ENCODE measurements at regions not wholly inside any gene's neighbourhood (a gene's known extent, or its start where the extent isn't known, plus 50 kb on each side); places are given as distances from the start of the nearest gene placed in this dataset.

DNA sequence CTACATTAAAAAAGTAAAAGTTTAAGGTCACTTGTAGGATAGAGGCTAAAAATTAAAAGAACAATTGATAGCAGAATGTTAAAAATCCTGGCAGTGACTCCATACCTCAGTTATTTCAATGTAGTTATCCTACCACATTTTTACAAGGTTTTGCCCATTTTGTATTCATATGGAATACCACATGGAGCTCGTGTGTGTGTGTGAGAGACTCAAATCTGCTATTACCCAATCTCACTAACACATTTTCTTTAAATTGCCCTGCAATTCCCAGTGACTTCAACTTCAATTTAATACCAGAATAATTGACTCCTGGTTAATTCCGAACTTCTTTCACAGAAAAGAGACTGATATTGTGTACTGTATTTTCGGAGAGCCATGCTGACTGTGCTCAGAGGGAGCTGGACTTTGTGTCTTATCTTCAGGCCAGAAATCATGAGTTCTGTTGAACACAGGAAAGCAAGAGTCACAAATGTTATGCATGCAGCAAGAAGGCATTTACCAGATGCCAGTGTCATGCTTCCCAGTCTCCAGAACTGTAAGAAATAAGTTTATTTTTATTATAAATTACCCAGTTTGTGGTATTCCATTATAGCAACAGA, 529.0 kb upstream of the NECTIN3 start:
- no peak for DNase-seq (ENCODE audit: low spot score)

DNA sequence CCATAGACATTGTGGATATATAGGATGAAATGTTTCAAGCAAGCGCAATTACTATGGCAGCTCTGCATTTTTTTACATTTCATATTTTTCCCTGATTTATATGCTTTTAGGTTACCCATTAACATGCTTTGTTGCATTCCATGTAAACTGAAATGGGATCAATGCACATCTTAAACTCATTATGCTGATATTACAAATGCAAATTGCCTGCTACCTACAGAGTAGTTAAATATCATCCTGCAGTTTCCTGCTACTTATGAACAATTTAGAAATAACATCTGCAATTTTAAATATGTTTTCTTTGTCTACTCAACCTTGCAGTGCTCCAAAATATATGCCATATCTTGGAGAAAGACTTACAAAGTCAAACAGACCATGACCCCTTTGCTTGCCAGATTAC, 526.9 kb upstream of the NECTIN3 start:
- no peak for DNase-seq (ENCODE audit: low spot score)

DNA sequence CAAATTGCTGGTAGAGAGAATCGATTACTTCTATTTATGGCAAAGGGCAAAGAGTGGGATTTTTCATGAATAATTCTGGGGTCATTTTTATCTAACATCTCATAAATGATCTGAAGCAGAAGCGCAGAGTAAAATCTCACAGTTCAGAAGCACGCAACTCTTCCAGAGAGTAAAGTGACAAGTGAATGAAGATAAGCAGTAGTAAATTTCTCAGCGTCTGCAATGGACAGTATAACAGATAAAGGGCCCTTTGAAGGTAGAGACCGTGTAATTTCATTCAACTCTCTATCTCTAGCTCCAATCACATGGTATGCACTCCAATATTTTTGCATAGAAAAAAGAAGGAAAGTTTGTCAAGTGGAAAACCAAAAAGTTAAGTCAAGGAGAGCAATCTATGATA, 521.1 kb upstream of the NECTIN3 start:
- no peak for DNase-seq (ENCODE audit: low spot score)

- no peak for DNase-seq (ENCODE audit: low spot score)
Observed at GRCh38 chr3:110562621-110563020, 509.0 kb upstream of the NECTIN3 start.

DNA sequence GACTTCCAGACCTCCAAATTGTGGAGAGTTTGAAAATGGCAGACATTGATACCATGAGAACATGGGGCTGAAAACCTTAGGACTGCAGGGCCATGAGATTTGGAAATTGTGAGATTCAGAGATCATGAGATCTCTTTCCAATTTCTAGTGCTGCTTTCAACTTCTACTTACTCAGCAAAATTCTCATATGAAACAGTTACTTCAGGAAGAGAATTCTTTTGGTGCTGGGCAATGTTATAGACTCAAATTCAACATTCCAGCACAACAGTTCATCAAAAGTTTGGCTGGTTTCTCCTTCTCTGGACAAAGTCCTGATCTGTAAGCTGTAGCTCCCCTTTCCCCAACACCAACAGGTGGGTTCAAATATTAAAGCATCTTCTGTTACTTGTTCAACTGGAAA, 506.9 kb upstream of the NECTIN3 start:
- no peak for DNase-seq (ENCODE audit: low spot score)

GRCh38 chr3:110567029-110567428, 504.6 kb upstream of the NECTIN3 start:
- DNase-seq (ENCODE audit: low spot score): no peak

DNA sequence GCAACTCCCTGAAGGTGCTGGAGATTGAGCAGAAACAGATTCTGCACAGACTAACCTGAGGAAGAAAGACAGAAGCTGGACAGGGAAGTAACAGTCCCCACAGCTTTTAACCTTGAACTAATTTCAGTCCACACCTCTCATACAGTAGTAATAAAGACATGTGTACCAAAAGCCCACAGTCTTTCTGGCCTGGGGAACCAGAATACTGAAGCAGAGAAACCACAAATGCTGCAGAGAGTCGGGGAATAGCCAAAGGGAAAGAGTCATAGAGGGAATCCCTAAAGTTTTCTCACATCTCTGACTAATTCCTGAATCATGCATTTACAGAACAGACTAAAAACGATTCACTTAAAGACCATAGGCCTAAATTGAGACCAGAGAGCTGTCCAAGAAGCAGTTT, 503.4 kb upstream of the NECTIN3 start:
- DNase-seq (ENCODE audit: low spot score): peak; percentile 36

DNA sequence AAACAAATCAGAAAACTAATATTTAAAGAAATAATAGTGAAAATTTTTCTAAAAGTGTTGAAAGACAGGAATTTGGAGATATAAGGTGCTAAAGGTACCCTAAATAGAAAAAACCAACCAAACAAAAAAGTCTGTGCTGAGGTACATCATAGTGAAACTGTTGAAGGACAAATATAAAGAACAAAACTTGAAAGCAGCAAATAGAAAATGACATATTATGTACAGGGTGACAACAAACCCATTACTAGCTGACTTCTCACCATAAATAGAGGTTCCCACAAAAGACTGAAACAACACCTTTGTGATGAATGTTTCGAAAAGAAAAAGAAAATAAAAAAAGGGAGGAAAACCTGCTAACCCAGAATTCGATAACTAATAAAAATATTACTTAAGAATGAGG, 502.5 kb upstream of the NECTIN3 start:
- no peak for DNase-seq (ENCODE audit: low spot score)

DNA sequence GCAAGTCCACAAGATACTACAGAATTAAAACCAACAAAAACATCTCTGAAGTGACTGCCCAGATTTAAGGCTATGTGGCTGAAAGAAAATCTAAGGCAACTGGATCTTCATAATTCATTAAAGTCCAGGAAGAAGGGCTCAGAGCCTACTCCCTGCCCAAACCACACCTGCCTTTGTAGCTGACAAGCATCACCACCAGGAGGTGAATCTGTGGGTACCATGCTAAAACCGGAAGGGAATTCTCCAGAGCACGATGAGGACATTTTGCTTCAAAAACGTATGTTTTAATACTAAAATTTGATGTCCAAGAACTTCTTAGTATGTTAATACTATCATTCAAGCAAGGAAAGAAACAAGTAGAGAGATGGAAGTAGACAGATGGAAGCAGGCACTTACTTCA, 495.9 kb upstream of the NECTIN3 start:
- no peak for DNase-seq (ENCODE audit: low spot score)

GRCh38 chr3:110576960-110577359, 494.7 kb upstream of the NECTIN3 start:
- no peak for DNase-seq (ENCODE audit: low spot score)

- no peak for DNase-seq (ENCODE audit: low spot score)
Observed at GRCh38 chr3:110577854-110578253, 493.8 kb upstream of the NECTIN3 start.

- no peak for DNase-seq (ENCODE audit: low spot score)
Observed at GRCh38 chr3:110579840-110580550, 491.6 kb upstream of the NECTIN3 start.

GRCh38 chr3:110583373-110583935, 488.2 kb upstream of the NECTIN3 start:
- DNase-seq (ENCODE audit: low spot score): no peak

DNA sequence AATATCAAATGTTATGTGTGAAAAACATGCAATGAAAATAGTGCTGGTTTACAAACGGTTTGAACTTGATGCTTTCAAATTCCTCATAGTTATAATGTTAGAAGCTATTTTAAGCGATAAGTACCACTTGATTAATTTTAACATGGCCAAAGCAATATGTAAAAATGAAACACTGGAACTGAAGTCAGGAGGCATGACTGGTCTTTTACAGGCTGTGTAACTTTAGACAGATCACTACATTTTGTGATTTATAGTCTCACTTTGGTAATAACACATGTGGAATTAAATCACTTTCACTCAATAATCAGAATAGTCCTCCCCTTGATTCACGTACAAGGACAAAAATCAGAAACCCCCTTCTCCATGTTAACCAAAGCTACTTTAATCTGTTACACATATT, 482.7 kb upstream of the NECTIN3 start:
- DNase-seq (ENCODE audit: low spot score): no peak

DNA sequence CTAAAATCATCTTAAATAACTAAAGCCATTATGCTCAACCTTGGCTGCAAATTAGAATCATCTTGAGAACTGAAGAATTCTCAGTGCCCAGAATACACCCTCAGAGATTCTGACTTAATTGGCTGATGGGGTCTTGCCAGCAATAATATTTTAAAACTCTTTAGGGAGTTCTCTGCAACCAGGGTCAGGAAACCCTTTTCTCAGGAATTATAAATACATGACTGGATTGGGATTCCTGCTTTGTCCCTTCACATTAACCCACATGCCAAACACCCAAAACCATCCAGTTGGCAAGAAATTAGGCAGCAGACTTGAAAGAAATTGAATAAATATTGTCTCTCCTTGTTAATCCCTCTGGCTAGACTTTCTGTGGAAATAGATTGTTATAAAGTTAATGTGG, 482.3 kb upstream of the NECTIN3 start:
- no peak for DNase-seq (ENCODE audit: low spot score)

DNA sequence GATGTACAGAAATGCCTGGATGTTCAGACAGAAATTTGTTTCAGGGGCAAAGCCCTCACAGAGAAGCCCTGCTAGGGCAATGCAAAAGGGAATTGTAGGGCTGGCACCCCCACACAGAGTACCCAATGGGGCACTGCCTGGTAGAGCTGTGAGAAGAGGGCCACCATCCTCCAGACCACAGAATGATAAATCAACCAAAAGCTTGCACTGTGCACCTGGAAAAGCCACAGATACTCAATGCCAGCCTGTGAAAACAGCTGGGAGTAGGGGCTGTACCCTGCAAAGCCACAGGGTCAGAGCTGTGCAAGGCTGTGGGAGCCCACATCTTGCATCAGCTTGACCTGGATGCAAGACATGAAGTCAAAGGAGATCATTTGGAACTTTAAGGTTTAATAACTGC, 477.9 kb upstream of the NECTIN3 start:
- no peak for DNase-seq (ENCODE audit: low spot score)

GRCh38 chr3:110598847-110599490, 472.6 kb upstream of the NECTIN3 start:
- DNase-seq (ENCODE audit: low spot score): no peak

DNA sequence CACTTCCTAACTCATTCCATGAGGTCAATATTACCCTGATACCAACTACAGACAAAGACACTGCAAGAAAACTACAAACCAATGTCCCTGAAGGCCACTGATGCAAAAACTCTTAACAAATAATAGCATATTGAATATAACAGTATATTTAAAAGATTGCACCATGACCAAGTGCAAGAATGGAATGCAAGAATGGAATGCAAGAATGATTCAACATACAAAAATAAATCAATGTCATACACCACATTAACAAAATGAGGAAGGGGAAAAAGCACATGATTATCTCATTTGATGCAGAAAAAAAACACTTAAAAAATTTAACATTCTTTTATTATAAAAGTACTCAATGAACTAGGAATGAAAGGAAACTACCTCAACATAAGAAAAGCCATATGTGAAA, 463.1 kb upstream of the NECTIN3 start:
- no peak for DNase-seq (ENCODE audit: low spot score)

DNA sequence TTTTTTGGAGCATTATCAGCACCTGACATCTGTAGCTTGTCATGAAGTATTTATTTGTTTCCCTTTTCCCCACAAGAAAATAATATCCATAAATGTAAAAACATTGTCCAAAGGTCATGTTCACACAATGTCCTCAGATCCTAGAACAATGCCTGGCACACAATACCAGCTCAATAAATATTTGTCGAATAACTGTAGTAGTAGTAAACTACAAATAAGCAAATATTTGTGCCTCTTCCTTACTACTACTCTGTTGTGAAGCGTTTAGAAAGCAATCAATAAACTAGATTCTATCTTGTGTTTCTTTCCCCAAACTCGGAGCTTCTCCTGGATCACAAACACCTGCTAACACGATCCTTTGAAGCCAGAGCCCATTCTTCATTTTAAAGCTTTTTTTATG, 459.6 kb upstream of the NECTIN3 start:
- no peak for DNase-seq (ENCODE audit: low spot score)

- DNase-seq (ENCODE audit: low spot score): no peak
Observed at GRCh38 chr3:110614186-110614585, 457.4 kb upstream of the NECTIN3 start.

DNA sequence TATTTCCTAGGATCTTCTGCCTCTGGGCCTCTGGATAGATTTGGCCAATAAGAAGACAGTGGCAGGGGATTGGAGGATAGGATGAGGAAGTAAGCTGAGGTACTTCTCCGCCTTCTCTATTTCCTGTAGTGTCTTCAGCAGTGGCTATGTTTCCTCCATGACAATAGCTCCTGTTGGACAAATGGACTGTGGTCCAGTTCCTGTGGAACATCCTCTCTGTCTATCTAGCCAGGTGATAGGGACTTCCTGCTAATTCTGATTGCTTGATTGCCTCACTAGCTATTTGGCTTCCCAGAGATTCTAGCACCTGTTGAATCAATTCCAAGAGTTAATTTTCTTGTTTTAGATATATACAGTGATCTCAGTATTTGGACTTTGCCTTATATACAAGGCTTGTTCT, 456.2 kb upstream of the NECTIN3 start:
- DNase-seq (ENCODE audit: low spot score): no peak

DNA sequence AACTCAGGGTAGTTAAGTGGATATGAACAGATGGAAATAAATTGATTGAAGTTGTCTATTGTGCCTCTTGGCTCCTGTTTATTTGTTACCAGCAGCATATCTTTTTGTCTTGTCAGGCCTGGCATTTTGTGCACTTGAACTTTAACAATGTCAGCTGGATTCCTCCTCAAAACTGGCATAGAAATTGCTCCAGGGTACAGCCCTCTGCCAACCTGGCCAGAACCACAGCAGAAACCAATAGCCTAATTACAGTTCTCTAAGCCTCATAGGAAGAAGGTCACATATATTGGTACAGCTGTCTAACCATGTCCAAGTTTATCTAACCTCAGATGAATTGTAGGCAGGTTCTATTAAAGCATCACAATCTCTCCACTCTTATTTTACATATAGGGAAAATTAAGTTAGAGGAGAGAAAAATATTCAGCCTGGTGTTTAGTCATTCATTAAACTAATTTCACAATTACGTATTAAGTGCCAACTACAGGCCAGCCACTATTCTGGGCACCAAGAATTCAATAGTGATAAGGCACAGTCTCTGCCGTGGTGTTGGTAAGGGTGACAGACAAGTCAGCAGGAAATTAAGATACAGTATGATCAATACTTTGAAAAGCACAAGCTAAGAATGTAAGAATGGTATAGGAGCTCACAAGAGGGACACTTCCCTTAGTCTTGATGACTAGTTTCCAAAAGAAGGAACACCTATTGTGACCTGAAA, 452.9 kb upstream of the NECTIN3 start:
- no peak for DNase-seq (ENCODE audit: low spot score)

GRCh38 chr3:110620118-110620517, 451.5 kb upstream of the NECTIN3 start:
- DNase-seq (ENCODE audit: low spot score): no peak
